NCI-H69 (cell line): ENCODE measurements at regions not wholly inside any gene's neighbourhood (a gene's known extent, or its start where the extent isn't known, plus 50 kb on each side); places are given as distances from the start of the nearest gene placed in this dataset.

ENCODE experiments used
- DNase-seq: peaks from one replicate; lab custom pipeline; 2025; lab: John Stamatoyannopoulos, UW

DNA sequence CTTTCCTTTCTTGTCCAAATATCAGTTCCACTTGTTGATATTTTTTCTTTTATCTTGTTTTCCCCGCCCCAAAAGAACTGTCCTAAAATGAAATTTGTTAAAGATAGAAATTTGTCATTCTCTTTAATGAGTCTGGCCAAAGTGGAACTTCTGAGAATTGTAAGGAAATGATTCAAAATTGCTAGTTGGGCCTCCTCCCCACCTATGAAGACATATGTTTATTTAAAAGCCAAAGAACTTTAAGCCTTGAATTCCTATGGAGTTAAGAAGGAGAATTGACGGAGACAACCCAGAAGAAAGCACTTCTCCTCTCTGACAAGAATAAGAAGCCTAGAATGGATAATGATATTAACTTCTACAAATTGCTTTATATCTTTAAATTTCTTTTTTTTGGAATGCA lies 59.1 kb upstream of the ALDH1A1 start:
- no peak for DNase-seq

DNA sequence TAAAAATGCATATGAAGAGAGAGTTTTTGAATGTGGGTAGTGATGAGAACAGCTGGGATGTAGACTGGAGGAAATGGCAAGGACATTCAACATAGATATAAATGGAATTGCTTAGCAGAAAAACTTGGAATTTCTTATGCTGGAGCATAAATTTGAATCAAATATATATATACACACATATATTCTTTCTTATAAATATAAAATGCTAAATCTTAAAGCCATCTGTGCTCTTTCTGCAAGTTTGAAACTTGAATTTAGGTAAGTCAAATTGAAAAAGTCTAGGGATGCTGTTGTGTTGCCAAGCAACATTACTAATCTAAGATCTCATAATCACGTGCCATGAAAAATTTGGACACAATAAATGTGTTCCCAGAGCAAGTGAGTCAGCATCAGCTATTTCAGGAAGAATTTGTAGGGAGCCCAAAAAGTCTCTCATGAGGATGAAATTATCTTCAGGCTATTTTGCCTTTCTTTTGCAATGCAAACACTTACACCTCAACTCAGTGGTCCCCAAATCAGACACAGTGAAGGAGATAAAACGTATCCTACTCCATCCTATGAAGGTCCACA lies 58.4 kb upstream of the ALDH1A1 start:
- DNase-seq = no peak

DNA sequence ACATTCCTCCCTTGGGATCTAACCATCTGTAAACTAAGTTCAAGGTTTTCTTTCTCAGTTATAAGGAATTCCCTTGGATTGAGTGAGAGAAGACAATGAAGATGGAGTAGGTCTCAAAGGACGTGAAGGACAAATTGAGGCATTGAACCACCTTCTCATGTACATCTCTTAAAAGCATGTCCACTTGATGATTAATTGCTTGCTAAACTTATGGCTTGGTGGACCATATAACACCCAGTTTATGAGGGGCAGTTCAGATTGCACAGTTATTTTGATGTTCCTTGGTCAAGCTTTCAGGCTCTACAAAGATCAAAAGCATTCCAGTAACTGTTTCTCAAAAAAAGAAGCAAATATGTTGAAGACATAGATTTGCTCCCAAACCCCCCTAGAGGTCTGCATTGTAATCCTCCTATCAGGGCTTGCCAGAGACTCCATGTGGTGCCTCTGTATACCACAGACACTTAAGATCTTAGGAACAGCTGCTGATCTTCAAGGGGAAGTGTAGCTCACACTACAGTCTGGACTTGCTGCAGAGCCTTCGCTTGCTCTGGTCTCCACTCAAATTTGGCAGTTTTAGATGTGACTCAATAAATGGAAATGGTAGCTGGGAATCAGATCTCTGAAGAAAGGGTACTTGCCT lies 56.9 kb upstream of the ALDH1A1 start:
- DNase-seq = peak; percentile 18

DNA sequence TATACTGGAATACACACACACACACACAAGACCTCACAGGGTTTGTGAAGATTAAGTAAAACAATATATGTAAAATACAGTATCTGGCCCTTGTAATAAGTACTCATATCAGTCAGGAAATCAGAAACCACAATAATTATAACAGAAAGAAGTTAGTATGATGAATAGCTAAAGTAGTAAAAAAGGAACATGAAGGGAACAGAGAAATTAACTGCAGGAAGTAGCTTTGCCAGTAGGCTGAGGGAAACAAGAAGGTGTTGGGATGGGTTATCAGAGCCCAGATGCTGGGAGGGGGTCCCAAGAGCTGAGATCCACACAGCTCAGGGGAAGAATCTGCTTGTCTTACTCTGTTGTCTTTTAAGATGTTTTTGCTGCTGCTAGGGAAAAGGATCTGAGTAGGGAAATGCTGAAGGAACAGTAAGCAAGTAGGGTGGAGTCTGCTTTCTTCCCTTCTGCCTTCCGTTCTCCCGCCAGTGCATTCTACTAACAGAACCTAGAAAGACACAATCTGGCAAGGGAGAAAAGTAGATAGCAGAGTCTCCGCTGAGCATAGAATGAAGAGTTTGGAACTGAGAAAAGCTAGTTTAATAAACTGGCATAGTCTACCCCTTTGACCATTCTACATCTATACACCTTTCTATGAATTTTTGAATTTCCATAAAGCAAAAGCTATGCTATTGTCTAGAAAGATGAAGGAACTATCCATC lies 55.3 kb upstream of the ALDH1A1 start:
- DNase-seq = no peak

DNA sequence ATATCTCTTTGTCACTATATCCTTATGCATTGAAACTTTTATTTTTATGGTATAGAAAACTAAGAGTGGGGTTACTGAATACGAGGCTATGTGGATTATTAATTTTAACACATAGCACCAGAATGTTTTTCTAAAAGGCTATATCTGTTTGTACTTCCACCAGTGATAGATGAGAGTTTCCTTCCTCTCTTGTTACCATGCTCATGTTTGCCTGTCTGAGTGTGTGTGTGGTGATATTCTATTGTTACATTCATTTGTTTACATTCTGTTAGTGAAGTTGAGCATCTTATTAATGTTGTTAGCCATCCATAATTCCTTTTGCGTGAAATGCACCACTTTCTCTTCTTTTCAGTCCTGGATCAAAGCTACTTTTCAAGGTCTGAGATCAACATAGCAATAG lies 54.1 kb upstream of the ALDH1A1 start:
- DNase-seq = no peak
